ENCODE measurements at regions not wholly inside any gene's neighbourhood (a gene's known extent, or its start where the extent isn't known, plus 50 kb on each side); places are given as distances from the start of the nearest gene placed in this dataset.

DNA sequence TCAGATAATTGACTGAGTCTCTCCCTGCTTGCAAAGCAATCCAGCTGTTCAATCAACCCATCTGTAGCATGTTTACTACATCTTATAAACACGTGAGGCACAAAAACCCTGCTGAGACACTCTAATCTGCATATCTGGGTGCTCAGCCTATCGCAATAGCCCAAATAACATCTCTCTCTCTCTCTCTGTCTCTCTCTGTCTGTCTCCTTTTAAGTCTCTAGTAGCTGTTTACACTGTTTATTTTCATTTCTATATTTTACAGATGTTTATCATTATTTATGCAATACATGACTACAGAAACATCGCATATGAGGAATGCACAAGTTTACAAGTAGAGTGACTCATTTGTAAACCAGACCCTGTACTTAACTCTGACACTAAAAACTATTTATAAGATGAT, 422.1 kb upstream of the DSEL start:
- DNase-seq, result no peak

DNA sequence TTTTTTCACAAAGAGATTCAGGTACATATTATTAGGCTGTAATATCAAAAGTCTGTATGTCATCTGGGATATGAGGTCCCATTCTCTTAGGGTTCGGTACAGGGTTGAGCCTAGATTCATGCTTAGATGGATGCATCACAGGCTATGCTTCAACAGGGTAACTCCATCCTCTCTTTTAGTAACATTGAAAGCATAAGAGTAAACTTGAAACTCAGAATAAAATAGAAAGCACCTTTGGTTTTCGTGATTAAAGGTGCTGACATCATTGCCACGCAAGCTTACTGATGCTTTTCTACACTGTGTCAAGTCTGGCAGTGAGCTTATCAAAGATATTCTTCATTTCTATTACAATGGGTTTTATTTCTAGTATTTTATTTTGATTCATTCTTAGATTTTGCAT, 419.1 kb upstream of the DSEL start:
- DNase-seq, result no peak

GRCh38 chr18:67933271-67933670, 416.8 kb upstream of the DSEL start:
- DNase-seq, result no peak

- DNase-seq, result peak; percentile 79
These were observed 415.8 kb upstream of the DSEL start for GRCh38 chr18:67932271-67932670.

DNA sequence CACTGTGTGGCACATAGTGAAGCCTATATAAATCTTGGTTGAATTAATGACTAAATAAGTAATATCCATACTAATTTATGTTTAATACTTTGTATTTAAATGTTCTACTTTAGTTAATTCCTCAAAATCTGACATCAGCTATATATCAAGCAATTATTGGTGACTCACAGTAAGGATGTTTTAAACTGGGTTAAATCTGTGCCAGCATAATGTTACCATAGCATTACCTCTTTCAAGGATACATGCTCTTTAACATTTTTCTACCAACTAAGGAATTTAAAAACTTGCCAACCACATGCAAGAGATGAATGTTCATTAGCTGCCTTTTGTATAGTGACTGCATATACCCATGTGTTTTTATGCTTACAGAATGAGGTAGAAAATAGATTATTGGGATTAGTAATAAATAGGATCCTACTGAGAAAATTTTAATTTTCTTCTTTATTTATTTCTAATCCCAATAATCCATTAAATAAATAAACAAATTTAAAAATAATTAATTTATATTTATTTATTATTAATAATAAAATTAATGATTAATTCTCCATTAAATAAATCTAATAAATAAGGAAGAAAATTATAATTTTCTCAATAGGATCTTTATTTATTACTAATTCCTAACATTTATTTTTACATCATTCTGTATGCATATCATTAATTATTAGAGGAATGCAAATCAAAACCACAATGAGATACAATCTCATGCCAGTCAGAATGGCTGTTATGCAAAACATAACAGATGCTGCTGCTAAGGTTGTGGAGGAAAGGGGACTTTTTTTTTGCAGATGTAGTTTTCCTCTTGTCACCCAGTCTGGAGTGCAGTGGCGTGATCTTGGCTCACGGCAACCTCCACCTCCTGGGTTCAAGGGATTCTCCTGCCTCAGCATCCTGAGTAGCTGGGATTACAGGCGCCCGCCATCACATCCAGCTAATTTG, 410.7 kb upstream of the DSEL start:
- DNase-seq, result no peak

- DNase-seq, result no peak
These were observed 408.1 kb upstream of the DSEL start for GRCh38 chr18:67924656-67925055.

- DNase-seq, result no peak
These were observed 402.8 kb upstream of the DSEL start for GRCh38 chr18:67919316-67919715.

- DNase-seq, result no peak
These were observed 399.6 kb upstream of the DSEL start for GRCh38 chr18:67916097-67916496.

DNA sequence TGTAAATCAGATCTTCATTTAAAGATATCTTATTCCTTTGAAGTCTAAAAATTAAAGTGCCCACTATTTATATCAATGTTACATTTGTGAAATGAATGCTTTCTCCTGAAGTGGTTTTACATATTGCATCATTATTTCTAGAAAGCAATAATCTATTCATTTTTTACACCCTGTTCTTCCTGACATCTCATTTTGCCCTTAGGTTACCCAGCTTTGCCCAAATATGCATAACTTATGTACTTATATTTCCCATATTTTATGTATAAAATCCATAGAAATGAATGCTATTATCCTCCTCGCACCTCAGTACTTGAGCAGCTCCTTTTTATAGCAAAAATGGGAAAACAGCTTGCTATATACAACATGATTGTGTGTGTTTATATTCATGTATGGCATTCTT, 396.5 kb upstream of the DSEL start:
- DNase-seq, result no peak

DNA sequence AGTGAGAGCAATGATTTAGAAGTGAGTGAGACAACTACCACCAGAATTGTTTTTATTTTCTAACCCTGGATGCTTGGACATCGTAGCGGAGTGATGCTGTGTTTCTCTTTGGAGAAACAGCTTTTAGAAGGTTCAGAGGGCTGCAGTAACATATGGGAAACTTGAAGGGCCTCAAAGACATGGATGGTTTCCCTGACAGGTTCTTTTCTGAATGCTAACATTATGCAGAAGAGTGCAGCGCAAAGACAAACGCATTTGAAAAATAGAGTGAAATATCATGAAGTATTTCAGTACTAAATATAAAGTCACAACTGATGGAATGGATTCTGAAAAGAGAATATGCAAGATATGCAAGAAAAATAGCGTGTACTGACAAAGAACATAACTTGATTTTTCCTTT, 385.1 kb upstream of the DSEL start:
- no peak for DNase-seq

DNA sequence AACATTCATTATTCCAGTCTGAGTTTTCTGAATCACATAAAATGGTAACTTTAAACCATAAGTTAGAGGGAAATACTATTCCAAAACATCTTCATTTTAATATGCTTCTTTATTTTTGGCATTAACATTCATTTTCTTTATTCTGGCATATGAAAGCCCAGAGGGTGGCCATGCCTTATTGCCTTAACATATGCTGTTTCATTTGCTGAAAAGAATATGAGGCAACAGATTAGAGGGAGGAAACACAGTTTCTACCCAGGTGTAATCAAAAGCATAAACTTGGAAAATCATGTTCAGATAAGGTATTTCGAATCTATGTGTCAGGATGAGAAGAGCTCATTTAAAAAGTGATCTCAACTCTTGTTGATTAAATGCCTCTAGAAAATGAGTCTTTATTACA, 379.9 kb upstream of the DSEL start:
- no peak for DNase-seq

DNA sequence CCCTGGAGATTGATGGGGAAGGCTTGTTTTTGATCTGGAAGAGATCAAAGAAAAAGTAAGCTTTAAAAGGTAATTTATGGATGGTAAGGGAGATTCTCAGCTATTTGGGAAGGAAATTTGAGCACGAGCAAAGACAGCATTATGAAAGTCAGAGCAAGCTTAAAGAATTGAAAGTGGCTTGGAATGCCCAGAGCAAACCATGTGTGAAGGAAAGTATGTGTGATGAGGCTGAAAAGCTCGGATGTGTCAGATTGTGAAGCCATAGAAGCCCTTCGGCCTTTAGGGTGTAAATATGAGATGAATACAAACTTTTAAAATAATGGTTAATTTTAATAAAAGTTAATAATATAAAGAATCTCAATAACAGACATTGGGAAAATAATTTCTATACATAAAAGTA, 377.4 kb upstream of the DSEL start:
- DNase-seq, result no peak

- no peak for DNase-seq
These were observed 360.4 kb upstream of the DSEL start for GRCh38 chr18:67876871-67877270.

DNA sequence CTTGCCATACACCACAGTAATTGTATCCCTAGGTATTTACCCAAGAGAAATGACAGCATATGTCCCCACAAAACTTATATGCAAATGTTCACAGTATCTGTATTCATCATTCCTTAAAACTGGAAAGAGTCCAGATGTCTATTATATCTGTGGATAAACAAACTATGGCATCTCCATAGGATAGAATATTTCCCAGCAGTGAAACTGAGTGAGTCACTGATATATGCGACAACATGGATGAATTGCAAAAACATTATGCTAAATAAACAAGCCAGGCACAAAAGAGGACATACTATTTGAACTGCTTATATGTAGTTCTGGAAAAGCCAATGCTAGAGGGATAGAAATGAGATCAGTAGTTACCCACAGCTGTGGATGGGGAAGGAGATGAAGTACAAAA, 359.4 kb upstream of the DSEL start:
- no peak for DNase-seq

- DNase-seq, result no peak
These were observed 358.5 kb upstream of the DSEL start for GRCh38 chr18:67875060-67875459.

- DNase-seq, result no peak
These were observed 348.9 kb upstream of the DSEL start for GRCh38 chr18:67865400-67865799.

- no peak for DNase-seq
These were observed 348.3 kb upstream of the DSEL start for GRCh38 chr18:67864677-67865340.

DNA sequence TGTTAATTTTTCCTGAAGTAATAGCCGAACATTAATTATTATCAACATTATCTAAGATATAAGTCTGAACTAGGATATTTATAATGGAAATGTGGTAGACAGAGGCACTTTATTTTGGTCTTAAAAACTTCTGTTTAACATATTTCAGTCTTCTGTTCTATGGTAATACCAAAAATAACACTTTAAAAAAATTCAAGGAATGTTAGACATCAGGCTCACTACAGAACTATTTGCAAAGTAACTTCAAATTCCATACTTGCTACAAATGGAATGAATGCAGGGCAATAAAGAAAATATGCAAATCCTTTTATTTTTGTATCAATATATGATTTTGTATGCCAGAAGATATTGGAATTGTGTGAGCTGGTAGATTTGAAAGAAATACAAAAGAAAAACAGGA, 345.5 kb upstream of the DSEL start:
- DNase-seq, result no peak

GRCh38 chr18:67854340-67854739, 337.8 kb upstream of the DSEL start:
- no peak for DNase-seq

DNA sequence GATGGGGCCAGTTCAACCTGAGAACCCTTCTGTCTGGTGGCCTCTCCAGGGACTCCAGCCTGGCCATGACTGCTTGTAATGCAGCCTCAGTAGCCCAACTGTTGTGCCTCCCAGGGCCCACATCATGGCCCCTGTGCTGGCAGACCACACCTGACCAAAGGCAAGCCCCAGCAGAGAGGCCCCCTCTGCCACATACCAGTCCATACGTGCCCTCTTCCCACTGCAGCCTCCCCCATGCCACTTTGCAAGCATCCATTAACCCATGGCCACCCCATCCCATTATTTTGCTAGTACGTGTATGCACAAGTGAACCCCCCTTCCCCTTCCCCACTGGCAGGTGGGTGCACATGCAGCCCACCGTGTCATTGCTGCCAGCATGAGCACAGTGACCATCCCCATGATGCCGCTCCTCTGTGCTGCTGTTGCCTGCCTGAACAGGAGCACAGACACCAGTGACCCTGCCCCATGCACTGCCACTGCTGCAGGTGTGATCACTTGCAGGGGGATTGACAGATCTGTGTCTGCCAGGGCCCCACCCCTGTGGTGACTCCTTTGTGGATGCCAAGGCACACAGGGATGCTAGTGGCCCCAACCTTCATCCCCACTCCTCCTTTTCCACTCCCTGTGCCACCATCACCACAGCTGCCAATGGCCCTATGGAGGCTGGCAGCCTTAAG, 330.0 kb upstream of the DSEL start:
- DNase-seq, result no peak

- DNase-seq, result no peak
These were observed 328.5 kb upstream of the DSEL start for GRCh38 chr18:67845035-67845434.

DNA sequence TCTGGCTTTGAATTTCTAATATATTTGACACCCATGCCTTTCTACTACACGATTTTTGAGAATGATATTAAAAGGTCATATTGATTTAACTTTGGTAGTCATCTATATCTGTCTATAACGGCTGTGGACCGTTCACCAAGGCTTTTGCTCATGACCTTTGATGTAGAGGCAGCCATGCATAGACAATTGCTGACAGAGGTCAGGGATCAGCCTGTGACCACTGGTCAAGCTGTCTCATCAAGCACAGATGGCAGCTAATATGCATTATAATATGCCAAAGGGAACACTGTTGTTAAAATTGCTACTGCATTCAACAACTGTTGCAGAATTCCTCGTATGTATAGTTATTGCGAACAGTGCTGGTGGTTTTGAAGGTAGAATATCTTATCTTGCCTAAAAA, 323.9 kb upstream of the DSEL start:
- no peak for DNase-seq

DNA sequence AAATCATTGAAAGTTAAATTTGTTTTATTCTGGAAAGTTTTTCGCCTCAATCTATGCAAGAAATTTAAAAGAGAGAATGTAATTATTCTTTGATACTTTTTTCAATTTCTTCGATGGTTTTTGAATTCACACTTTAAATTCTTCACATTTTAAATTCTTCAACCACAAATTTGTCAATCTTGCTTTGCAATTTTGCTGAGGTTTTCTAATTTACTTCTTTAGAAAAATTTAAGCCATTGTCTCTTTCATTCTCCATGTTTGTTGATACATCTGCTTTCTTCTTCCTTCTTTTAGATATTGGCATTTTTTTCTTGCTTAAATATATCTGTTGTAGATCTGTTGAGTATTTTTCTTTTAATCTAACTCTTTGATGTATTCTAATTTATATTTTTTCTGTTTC, 301.9 kb upstream of the DSEL start:
- no peak for DNase-seq

DNA sequence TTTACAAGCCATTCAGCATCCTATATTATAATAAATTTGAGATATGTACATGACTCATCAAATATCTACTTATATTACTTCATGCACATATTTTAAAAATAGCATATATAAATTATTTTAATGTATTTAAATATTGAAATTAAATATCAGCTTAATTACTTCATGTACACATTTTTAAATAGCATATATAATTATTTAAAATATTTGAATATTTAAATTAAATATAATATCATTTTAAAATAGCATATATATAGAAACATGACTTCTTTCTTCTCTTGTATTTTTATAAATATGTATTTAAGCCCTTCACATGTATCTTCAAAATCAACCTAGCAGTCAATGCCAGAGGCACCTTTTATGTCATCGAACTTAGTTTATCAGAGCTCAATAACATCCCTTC, 298.8 kb upstream of the DSEL start:
- no peak for DNase-seq

Measured in NCI-H446 treated with DMSO at 0.1 percent for 48 hours (cell line).